Testis (tissue), 2 donors: ENCODE measurements at regions not wholly inside any gene's neighbourhood (a gene's known extent, or its start where the extent isn't known, plus 50 kb on each side); places are given as distances from the start of the nearest gene placed in this dataset.

Experiments
- DNase-seq: peaks from one replicate; pipeline ENCODE4 v3.0.0-alpha.2; 2019
- H3K27ac ChIP-seq, 2 donors: fragments of 200-600 bp; sonication (generic); one replicate each; pipeline ENCODE4 v1.5.1; 2019
- H3K27me3 ChIP-seq: fragments of 200-600 bp; sonication (generic); one replicate; pipeline ENCODE4 v1.5.1; 2019
- H3K36me3 ChIP-seq: fragments of 200-600 bp; sonication (generic); one replicate; pipeline ENCODE4 v1.5.1; 2017; ENCODE audit warnings: low read depth; ENCODE audit errors: missing control alignments
- H3K4me1 ChIP-seq: fragments of 200-600 bp; sonication (generic); one replicate; pipeline ENCODE4 v1.5.1; 2019
- H3K4me3 ChIP-seq, 2 donors: fragments of 200-600 bp; sonication (generic); one replicate each; pipeline ENCODE4 v1.5.1; 2017 to 2019
- H3K9me3 ChIP-seq: fragments of 200-600 bp; sonication (generic); one replicate; pipeline ENCODE4 v1.5.1; 2017
- POLR2A ChIP-seq: fragments of 450-650 bp; IDR thresholded peaks from one replicate; pipeline ENCODE4 v1.6.1; 2017; ENCODE audit warnings: antibody characterized with exemption, mild to moderate bottlenecking, moderate library complexity
- WGBS, 2 donors: methylation state at CpG; one replicate each; pipeline ENCODE4 v1.1.5; 2018; 5-methylcytosine and 5-hydroxymethylcytosine counted together
- intact Hi-C: fragments of 100-400 bp; cut with DNase I; formaldehyde crosslinking; loops from one replicate; pipeline ENCODE4 v1.15.1; 2023; ENCODE audit warnings: low total_unique reads
- TF ChIP-seq, protein P1 (sequence below), 3 experiments: fragments of 450-650 bp in 2 of 3; fragments of 200-600 bp in 1 of 3; sonication (generic) in 1 of 3; IDR thresholded peaks; one replicate each; pipeline ENCODE4 v1.5.1; 2016 to 2019; ENCODE audit warnings: antibody characterized with exemption in 3 of 3, mild to moderate bottlenecking in 2 of 3, moderate library complexity in 1 of 3

DNA sequence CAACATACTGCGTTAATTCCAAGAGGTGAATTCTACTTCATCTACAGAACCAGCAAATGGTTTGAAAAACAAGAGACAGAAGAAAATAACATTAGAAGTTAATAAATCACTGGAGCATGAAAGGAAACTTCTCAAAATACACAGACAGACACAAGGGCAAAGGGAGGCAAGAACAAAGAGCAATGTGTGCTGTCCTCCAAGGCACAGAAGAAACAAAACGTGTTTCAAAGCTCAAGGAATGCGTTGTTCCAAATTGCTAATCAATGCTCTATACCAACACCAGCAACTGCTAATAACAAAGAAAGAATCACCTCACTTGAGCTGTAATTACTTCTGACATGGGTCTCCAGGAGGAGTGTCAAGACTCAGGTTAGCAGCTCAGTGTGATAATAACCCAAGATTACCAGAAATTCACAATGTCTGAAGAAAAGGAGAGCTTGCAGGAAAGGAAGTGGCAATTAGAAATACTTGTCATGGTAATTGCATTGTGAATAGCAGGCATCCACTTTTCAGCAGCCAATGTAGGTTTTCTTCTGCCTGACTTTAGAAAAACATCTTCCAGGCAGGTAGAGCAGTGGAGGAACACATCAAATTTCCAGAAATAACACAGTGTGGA lies 175.4 kb downstream of the SEC16B start:
- no peak overlapping the region for H3K4me3 ChIP-seq
- WGBS, 2 donors = 49 to 65% methylated on average over 3 of the region's 3 CpGs
- no peaks in the 10 kb centered on the region for H3K4me1 ChIP-seq
- H3K27me3 ChIP-seq = no peaks in the 10 kb centered on the region
- no peak for DNase-seq
- no peak overlapping the region for H3K27ac ChIP-seq
- TF ChIP-seq, protein P1, sequence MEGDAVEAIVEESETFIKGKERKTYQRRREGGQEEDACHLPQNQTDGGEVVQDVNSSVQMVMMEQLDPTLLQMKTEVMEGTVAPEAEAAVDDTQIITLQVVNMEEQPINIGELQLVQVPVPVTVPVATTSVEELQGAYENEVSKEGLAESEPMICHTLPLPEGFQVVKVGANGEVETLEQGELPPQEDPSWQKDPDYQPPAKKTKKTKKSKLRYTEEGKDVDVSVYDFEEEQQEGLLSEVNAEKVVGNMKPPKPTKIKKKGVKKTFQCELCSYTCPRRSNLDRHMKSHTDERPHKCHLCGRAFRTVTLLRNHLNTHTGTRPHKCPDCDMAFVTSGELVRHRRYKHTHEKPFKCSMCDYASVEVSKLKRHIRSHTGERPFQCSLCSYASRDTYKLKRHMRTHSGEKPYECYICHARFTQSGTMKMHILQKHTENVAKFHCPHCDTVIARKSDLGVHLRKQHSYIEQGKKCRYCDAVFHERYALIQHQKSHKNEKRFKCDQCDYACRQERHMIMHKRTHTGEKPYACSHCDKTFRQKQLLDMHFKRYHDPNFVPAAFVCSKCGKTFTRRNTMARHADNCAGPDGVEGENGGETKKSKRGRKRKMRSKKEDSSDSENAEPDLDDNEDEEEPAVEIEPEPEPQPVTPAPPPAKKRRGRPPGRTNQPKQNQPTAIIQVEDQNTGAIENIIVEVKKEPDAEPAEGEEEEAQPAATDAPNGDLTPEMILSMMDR (IDR thresholded peaks at IDR 0.05) = no peak
- TF ChIP-seq POLR2A = no peak
- H3K36me3 ChIP-seq = no peaks in the 10 kb centered on the region
- H3K9me3 ChIP-seq = no peaks in the 10 kb centered on the region
- intact Hi-C loops = no loop called here

DNA sequence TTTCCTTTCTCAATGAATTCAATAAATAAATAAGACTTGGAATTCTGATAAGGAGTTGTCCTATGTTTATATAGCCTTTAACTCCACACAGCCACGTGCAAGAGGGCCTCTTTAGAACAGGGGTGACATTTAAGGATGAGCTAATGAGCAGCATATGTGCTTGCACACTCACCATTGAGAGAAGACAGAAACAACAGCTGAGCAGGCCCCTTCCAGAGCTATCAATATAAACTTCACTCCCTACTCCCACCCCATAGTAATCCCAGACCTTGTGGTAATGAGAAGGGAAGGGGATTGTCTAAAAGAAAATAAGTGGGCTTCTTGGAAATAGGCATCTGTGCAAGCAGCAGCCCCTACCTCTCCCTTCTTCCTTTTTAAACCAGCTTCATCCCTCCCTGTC lies 176.0 kb downstream of the SEC16B start:
- intact Hi-C loops = no loop called here
- TF ChIP-seq POLR2A = no peak
- TF ChIP-seq, protein P1 (IDR thresholded peaks at IDR 0.05) = no peak
- H3K27me3 ChIP-seq = no peaks in the 10 kb centered on the region
- no peaks in the 10 kb centered on the region for H3K9me3 ChIP-seq
- no peaks in the 10 kb centered on the region for H3K36me3 ChIP-seq
- no peak overlapping the region for H3K27ac ChIP-seq
- 29 to 31% methylated on average over 1 of the region's 1 CpG for WGBS, 2 donors
- DNase-seq = no peak
- H3K4me1 ChIP-seq = no peaks in the 10 kb centered on the region
- H3K4me3 ChIP-seq = no peak overlapping the region

- Histone ChIP-seq H3K4me1 (no peaks in the 10 kb centered on the region), H3K36me3 (no peaks in the 10 kb centered on the region), H3K27ac (no peak overlapping the region), H3K9me3 (no peaks in the 10 kb centered on the region), H3K27me3 (no peaks in the 10 kb centered on the region), H3K4me3 (no peak overlapping the region)
- no peak for TF ChIP-seq POLR2A
- TF ChIP-seq, protein P1 (IDR thresholded peaks at IDR 0.05) = no peak
- intact Hi-C loops = no loop called here
- no peak for DNase-seq
These were observed 179.3 kb downstream of the SEC16B start for GRCh38 chr1:177790566-177790965.

GRCh38 chr1:177789956-177790355 lies 179.9 kb downstream of the SEC16B start:
- no peak for DNase-seq
- no peak overlapping the region for H3K27ac ChIP-seq
- no peaks in the 10 kb centered on the region for H3K9me3 ChIP-seq
- no peak for TF ChIP-seq POLR2A
- TF ChIP-seq, protein P1 (IDR thresholded peaks at IDR 0.05) = no peak
- no peaks in the 10 kb centered on the region for H3K27me3 ChIP-seq
- H3K4me3 ChIP-seq = no peak overlapping the region
- WGBS, 2 donors = 83 to 89% methylated on average over 3 of the region's 3 CpGs
- H3K36me3 ChIP-seq = no peaks in the 10 kb centered on the region
- intact Hi-C loops = no loop called here
- H3K4me1 ChIP-seq = no peaks in the 10 kb centered on the region

DNA sequence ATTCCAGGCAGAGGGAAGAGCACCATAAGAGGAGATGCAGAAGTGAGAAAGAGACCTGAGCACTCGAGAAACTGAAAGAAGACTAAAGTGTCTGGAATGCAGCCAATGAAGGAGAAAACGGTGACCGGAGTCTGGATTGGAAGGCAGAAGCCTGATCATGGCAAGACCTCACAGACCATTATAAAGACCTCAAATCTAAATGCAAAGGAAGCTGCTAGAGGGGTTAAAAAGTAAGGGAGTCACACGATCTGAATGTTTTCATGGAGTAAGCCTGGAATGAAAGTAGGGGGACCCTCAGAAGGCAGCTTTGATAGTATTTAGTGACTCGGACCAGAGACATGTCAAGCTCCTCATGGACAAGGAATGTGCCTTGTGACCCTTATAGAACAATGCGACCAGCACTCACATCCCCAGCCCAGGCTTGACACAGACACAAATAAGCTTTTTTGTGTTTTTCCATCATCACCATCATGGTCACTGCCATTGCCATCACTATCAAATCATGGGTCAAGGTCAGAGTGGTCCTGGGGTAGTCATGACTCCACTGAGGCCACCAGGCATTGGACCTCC lies 183.6 kb downstream of the SEC16B start:
- WGBS, 2 donors = 82% methylated on average over 6 of the region's 6 CpGs
- TF ChIP-seq POLR2A = no peak
- TF ChIP-seq, protein P1 (IDR thresholded peaks at IDR 0.05) = no peak

More for the DNA sequence above, 183.6 kb downstream of the SEC16B start:
- Histone ChIP-seq H3K4me3 (no peak overlapping the region), H3K36me3 (no peaks in the 10 kb centered on the region), H3K9me3 (no peaks in the 10 kb centered on the region), H3K4me1 (no peaks in the 10 kb centered on the region), H3K27me3 (no peaks in the 10 kb centered on the region), H3K27ac (no peak overlapping the region)
- intact Hi-C loops = no loop called here
- DNase-seq = no peak
